Gastrocnemius medialis (tissue), 4 donors: ENCODE measurements at regions not wholly inside any gene's neighbourhood (a gene's known extent, or its start where the extent isn't known, plus 50 kb on each side); places are given as distances from the start of the nearest gene placed in this dataset.

Source experiments
- CTCF ChIP-seq, 5 experiments: fragments of 450-650 bp in 3 of 5; fragments of 200-600 bp in 2 of 5; sonication (generic) in 2 of 5; IDR thresholded peaks in 4 of 5; conservative IDR thresholded peaks in 1 of 5; 1 replicate in 4 of 5; 2 replicates in 1 of 5; pipeline ENCODE4 v1.5.1; 2016 to 2019; ENCODE audit warnings: antibody characterized with exemption in 5 of 5, mild to moderate bottlenecking in 3 of 5, moderate library complexity in 3 of 5
- POLR2A ChIP-seq, 2 donors: fragments of 450-650 bp; IDR thresholded peaks; one replicate each; pipeline ENCODE4 v1.6.1; 2017; ENCODE audit warnings: antibody characterized with exemption in 2 of 2, mild to moderate bottlenecking in 2 of 2, moderate library complexity in 2 of 2

- TF ChIP-seq POLR2A (IDR thresholded peaks at IDR 0.05) = no peak
- no peak for TF ChIP-seq CTCF (IDR thresholded peaks at IDR 0.05 in 4 of 5, conservative IDR thresholded peaks at IDR 0.05 in 1 of 5)
These were observed 405.9 kb upstream of the MIS18BP1 start for GRCh38 chr14:45658917-45659299.
